ENCODE measurements at regions not wholly inside any gene's neighbourhood (a gene's known extent, or its start where the extent isn't known, plus 50 kb on each side); places are given as distances from the start of the nearest gene placed in this dataset.
"Not testable (repeated sequence)": the region's sequence is repeated elsewhere in the genome, so short reads cannot be mapped to it uniquely, and the experiment has no call there.

DNA sequence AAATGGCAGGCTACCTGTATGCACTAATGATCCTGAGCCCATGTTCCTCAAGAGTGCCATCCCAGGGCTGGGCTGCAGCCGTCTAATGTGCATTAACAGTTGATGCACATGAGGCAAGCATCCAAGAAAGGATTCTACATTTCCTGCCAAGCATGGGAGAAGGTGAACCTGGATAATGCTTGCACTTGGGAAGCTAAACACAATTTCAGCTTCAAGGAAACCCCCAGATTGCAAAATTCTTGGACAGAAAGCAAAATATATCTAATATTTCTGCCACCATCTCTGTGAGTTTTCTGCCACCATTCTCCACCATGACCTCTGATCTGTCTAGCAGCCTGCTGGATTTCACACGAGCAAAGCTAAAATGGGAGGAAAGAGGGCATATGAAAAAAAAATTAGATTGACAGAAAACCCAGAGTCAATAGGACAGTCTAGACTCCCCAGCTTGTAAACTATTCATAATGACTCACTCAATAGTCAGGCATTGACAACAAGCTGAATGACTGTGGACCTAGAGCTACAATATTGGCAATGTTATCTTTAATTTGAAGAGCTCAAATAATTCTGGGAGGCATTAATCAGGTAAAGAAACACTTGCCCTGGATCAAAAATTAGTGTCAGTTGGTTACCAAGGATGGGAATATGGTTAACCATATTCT lies 91.9 kb upstream of the BCL2L14 start:
- DNase-seq (ENCODE audit: low read depth, low spot score), result no peak

DNA sequence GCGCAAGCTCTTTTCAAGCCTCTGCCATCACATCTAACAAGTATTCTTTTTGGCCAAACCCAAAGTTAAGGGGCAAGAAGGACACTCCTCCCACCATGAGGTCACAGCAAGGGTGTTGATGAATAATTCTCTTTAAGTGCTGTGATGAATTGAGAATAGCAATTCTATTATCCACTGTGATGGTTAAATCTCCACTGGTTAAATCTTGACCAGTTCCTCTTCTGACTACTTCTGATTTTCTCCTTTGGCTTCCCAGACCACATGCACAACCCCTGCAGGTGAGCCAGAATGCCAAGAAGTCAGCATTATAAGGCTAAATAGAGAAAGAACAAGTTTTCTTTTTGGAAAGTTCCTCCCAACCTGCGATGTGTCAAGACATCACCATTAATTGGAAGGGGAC lies 90.6 kb upstream of the BCL2L14 start:
- no peak for DNase-seq (ENCODE audit: low read depth, low spot score)

DNA sequence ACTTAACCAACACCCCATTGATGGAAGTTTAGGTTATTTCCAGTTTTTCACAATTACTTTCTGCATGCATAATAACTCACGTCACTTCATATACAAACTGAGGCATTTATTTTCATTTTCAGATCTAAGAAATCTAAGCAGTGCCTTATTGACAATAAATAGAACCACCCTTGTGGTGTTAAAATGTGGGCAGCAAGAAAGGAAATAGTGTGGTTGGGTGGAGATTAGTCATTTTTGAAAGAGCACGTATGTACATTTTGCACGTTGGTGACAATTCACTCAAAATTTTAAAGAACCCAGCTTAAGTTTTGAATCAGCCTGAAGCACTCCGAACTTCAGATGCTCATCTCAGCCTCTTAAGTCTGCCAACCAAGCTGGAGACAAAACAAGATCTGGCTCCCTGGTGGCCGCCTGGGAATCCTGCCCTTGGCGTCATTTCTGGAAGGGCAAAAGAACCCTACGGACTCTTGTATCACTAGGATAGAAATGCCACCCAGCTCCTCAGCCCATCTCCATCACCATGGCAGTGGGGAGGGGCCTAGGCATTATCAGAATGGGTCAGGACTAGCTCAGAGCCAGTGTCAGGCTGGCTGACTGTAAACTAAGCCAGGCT lies 89.5 kb upstream of the BCL2L14 start:
- no peak for DNase-seq (ENCODE audit: low read depth, low spot score)

DNA sequence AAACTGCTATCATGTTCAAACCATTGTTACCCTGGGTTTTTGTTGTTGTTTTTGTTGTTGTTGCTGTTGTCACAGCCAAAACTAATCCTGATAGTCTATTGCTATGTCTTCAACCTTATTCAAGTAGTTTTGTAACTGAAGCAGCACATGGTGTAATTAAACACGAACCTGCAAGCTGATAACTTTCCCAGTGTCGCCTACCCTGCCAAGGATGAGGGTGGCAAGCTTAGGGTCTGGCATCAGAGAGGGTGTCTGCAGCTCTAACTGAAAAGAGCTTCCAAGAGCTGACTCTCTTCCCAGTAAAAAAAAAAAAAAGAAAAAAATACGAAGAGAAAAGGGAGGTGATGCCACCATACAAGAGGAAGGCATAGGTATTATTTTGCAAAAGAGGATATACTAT lies 86.3 kb upstream of the BCL2L14 start:
- DNase-seq (ENCODE audit: low read depth, low spot score), result no peak

DNA sequence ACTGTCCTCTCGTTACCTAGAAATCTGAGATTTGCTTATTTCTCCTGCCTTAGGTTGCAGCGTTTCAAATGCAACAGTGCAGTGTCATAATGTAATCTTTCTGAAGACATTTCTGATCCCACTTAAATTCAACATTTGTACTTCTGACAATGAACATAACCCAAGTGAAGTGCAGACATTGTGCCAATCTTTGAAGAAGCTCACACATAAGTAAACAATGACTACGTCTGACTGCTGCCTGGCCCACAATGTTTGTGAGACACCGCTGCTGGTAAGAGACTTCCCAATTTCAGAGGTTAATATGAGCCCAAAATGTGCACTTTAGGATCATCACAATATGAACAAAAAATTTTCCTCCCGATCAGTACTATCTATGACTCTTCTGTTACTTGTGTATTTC lies 84.6 kb upstream of the BCL2L14 start:
- no peak for DNase-seq (ENCODE audit: low read depth, low spot score)

DNA sequence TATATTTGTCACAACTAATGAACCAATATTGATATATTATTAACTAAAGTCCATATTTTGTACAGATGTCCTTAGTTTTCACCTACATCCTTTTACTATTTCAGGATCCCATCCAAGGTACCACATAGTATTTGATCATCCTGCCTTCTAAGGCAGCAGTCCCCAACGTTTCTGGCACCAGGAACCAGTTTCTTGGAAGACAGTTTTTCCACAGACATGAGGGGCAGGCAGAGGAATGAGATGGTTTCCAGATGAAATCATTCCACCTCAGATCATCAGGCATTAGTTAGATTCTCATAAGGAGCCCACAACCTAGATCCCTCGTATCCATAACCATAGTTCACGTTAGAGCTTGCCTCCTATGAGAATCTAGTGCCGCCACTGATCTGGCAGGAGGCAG lies 82.8 kb upstream of the BCL2L14 start:
- no peak for DNase-seq (ENCODE audit: low read depth, low spot score)

DNA sequence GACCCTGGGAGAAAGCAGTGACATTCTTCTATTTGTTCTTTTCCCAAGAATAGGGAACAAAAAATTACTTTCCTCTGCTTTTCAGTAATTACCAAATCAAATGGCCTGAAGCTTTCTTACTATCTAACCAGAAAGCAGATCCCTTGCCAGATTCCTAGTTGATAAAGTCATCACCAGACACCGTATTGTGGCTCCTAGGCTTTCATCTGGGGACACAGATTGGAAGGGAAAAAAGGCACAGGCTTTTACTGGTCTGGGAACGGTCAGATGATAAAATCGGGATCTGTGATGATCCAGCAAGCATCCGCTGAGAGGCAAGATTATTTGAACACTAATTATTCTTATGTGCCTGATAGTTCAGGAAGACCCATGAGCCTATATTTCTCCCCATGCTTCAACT lies 79.1 kb upstream of the BCL2L14 start:
- no peak for DNase-seq (ENCODE audit: low read depth, low spot score)

DNA sequence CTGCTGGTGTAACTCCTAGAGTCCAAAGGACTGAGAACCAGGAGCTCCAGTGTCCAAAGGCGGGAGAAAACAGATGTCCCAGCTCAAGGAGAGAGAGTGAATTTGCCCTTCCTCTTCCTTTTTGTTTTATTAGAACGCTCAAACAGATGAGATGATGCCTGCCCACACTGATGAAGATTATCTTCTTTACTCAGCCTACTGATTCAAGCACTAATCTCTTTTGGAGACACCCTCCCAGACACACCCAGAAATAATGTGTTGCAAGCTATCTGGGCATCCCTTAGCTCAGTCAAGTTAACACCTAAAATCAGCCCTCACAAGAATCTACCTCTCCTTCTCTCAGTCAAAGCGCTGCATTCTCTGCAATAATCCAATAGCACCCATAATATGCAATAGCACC lies 78.2 kb upstream of the BCL2L14 start:
- DNase-seq (ENCODE audit: low read depth, low spot score), result no peak

DNA sequence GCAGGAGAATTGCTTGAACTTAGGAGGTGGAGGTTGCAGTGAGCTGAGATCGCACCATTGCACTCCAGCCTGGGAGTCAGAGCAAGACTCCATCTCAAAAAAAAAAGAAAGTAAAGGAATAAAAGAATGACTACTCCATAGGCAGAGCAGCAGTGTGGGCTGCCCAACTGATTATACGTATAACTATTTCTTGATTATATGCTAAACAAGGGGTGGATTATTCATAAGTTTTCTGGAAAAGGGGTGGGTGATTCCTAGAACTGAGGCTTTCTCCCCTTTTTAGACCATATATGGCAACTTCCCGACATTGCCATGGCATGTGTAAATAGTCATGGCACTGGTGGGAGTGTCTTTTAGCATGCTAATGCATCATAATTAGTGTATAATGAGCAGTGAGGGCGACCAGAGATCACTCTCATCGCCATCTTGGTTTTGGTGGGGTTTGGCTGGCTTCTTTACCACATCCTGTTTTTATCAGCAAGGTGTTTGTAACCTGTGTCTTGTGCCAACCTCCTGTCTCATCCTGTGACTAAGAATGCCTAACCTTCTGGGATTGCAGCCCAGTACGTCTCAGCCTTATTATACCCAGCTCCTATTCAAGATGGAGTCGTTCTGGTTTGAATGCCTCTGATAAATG lies 72.3 kb upstream of the BCL2L14 start:
- DNase-seq (ENCODE audit: low read depth, low spot score), result not testable (repeated sequence)

DNA sequence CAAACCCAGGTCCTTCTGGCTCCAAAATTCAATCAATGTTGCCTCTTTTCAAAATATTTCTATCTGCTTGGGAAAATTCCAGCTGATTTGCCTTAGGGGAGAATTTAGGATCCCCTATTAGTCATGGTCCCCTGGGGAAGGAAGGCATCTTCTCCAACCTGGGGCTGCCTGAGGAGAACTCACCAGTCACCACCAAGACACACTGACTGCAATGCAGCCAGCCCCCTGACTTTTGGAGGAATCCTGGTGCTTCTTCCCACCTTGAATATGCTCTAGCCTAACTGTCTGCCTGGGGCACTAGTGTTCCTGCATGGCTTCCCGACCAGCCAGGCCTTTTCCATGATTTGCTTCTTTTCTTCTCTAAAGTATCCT lies 71.8 kb upstream of the BCL2L14 start:
- DNase-seq (ENCODE audit: low read depth, low spot score), result no peak

DNA sequence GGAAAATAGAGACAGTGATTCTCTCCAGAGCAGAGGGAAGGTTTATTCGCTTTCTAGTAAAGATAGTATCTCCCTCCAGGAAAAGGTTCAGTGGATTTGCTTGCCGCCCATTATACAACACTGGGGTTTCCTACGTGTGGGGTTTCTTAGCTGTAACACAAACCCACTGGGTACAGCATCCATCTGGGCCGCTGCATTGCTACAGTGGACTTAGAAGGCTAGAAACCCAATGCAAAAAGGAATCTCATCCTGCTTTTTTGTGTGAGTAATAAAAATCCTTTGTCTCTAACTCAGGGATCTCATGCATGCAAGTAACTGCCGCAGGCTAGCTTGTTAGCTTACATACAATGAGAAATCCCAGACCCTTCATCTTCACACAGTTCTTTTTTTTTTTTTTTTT lies 67.1 kb upstream of the BCL2L14 start:
- no peak for DNase-seq (ENCODE audit: low read depth, low spot score)

DNA sequence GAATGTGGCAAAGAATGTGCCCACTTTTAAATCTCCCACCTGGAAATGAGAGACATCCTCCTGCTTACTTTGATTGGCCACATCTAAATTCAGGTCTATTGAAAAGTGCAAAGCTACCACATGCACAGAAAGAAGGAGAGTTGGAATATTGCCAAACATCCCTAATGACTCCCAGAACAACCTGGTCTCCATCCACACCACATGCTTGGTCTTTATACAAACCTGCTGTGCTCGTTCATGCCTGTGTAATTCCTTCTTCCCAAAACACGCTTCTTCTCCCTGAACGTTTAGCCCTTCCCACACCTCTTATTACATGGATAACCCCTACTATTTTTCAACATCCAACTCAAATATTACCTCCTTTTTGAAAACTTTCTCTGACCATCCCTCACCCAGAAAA lies 66.2 kb upstream of the BCL2L14 start:
- DNase-seq (ENCODE audit: low read depth, low spot score), result no peak

DNA sequence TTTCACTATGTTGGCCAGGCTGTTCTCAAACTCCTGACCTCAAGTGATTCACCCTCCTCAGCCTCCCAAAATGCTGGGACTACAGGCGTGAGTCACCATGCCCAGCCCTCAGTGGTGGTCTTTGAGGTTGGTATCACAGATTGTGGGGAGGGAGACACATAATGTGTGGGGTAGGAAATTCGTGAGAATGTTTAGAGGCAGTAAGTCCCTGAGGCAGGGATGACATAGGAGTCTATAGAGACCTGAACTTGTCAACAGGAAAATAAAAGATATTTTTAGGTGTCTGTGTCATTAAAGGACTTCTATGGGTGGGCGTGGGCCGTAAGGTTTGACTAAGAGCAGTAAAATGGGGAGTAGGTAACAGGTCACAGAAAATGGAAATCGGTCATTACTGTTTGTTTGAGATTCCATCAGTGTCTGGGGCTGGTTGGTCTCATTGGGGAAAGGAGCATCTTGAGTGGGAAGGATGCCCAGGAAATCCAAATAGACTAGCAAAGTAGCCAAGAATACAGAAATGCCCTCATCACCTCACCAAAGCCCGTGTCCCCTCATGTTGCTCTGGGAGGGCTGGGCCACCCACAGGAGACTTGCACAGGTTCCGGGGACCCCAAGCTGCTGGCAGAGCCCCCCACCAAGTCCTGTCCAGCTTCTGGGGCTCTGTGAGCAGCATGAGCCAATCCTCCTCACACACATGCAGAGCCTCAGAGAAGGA lies 63.6 kb upstream of the BCL2L14 start:
- DNase-seq (ENCODE audit: low read depth, low spot score), result no peak

DNA sequence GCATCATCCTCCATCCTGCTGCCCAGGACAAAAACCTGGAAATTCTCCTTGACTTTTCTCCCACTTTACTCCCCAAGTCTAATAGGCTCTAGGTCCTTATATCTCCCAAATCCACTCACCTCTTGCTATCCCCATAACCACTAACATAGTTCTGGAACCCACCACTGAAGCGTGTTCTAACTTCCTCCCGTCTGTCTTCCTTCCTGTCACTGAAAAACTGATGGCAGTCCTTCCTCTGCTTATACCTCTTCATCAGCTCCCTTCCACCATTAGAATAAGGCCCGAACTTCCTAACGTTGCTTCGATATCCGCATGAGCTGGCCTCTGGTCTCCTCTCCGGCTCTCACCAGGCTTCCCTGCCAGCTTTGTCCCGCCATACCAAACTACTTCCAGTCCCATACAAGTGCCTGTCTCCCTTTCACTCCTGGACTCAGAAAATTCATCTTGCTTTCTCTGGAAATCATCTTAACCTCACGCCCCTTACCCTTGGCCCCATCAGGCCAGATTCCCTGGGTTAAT lies 63.0 kb upstream of the BCL2L14 start:
- DNase-seq (ENCODE audit: low read depth, low spot score), result no peak

DNA sequence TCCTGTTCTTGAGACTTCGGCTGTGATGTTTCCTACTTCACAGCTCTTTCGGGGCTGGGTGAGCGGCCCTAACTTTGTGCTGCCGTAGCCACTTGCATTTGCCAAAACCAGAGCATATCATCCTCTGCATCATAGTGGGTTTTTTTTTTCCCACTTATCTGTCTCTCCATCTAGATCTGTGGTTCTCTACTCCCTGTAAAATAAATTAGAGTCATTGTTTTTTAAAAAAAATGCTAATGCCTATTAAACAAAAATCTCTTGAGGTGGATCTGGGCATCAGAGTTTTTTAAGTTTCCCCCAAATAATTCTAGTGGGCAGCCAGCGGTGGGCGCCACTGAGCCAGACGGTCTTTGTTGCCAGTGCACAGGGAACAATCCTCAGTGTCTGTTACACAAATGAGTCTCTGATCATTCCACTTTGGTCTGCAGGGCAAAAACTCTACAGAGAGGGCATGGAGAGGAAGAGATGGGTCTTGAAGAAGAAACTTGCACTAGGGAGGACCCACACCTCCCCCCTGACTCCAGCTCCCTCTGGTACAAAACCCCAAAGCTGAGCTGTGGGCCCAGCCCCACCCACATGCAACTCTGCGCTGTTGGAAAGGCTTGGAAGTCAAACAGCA lies 62.4 kb upstream of the BCL2L14 start:
- no peak for DNase-seq (ENCODE audit: low read depth, low spot score)

DNA sequence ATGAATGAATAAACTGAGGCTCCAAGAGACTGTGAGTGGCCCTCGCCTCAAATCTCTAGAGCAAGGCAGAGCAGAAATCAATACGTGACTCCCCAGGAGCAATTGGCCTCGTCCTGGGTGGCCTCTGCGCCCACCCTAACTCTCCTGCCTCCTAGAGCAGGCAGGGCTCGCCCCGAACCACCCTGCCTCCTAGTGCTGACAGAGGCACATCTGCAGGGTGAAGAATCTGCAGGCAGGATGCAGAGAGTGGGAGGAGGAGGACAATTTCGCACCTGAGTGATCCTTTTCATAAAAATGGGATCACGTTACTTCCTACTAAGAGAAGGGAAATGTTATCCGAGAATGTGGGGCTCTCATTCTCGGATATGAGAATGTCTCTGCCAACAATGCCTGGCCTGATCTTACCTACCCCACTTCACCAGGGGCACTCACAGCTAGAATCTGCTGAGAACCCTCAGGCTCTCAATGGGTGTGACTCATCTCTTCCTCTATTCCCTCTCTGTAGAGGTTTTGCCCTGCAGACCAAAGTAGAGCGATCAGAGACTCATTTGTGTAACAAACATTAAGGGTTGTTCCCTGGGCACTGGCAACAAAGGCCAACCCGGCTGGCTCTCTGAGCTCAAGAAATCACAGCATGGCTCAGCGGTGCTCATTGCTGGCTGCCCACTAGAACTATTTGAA lies 61.7 kb upstream of the BCL2L14 start:
- no peak for DNase-seq (ENCODE audit: low read depth, low spot score)

DNA sequence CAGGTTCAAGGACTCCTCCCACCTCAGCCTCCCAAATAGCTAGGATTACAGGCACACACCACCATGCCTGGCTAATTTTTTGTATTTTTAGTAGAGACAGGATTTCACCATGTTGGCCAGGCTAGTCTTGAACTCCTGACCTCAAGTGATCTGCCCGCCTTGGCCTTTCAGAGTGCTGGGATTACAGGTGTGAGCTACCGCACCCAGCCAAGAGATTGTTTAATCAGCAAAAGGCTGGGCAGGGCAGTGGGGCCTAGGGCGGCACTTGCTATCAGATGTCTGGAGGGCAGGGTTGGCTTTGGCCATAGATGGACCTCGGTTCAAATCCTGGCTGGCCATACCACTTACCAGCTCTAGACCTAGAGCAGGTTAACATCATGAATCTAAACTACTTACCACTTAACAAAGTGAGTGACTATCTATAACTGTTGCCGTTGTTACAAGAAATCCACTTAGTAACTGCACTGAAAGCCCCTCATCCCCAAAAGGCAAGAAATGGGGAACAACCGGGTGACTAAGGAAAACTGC lies 60.9 kb upstream of the BCL2L14 start:
- DNase-seq (ENCODE audit: low read depth, low spot score), result not testable (repeated sequence)

DNA sequence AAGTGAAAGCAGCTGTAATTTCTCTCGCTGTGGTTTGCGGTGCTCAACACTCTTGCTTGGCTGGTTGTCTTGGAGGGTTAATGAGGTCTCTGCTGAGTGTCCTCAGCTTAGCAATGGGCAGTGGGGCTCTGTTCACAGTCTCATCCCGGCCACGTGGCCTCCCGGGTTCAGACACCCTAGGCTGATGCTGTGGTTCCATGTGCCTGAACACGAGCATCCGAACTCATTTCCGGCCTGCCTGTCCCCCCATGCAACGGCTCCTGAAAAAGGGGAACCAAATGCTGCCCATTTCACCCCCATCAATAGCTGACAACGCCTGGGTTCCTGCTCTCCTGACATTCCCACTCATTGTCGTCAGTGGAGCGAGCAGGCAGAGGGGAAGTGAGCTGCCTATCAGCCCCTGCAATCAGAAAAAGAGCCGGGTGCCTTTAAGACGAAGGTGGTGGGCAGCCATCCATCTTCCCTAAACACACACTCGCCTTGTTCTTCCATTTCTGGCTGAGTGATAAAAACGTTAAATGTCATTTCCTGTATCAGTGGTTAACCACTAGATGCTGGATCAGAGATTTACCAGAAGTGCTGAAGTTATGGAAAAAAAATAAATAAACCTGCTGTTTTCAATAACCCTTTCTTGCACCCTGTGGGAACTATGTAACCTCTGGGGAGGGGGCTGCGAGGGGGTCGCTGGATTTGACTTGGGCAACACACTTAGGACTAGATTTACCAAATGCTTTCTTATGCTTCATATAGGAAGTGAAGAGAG lies 60.3 kb upstream of the BCL2L14 start:
- DNase-seq (ENCODE audit: low read depth, low spot score), result no peak

DNA sequence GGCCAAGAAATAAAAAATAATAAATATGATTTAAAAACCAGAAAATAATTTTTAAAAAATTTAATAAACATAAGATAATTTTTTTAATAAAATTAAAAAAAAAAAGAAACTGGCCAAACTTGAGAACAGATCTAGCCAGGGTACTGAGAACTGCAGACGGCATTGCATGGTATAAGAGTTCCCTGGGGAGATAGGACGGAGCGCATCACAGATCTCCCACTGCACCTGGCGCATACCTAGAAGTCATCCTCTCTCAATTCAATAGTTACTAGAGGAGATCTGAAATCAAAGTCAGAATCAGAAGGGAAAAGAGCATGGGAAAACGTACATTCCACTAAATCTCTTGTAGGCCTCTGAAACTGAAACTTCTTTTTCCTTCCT lies 58.9 kb upstream of the BCL2L14 start:
- DNase-seq (ENCODE audit: low read depth, low spot score), result no peak

DNA sequence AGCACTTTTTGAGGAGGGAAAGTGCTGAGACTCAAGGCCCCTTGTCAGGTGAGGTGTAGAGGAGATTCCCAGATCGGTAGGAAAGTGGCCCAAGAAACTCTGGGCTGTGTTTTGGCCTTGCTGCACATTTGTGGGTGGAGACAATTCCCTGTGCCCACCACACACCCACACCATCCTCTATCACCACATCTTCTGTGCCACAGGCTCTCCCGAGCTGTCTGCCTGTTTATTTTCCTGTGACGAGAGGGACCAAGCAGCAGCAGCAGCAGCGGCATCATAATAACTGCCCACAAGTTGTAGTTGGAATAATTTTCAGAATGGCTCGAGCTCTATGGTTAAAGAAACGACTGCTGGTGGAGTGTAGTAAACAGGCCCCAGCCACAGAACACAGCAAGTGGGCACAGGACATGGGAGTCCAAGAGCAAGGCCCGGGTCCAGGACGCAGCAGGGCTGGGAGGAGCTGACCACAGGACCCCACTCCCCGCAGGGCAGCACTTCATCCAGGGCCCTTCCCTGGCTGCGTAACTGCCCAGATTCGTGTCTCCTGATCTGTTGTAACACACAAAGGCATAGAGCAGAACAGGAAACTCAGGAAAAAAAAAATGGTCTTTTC lies 55.6 kb upstream of the BCL2L14 start:
- DNase-seq (ENCODE audit: low read depth, low spot score), result no peak

All from brain pericyte (primary cell).